Vagina (tissue), 2 donors: ENCODE measurements at regions not wholly inside any gene's neighbourhood (a gene's known extent, or its start where the extent isn't known, plus 50 kb on each side); places are given as distances from the start of the nearest gene placed in this dataset.

Experiments
- DNase-seq, 2 donors: peaks; one replicate each; pipeline ENCODE4 v3.0.0-alpha.2; 2017; ENCODE audit errors: extremely low spot score in 2 of 2
- H3K27ac ChIP-seq: fragments of 200-600 bp; sonication (generic); one replicate; pipeline ENCODE4 v1.5.1; 2019
- H3K27me3 ChIP-seq: fragments of 200-600 bp; sonication (generic); one replicate; pipeline ENCODE4 v1.5.1; 2019
- H3K36me3 ChIP-seq, 2 donors: fragments of 200-600 bp; sonication (generic); one replicate each; pipeline ENCODE4 v1.5.1; 2017 to 2019
- H3K4me1 ChIP-seq: fragments of 200-600 bp; sonication (generic); one replicate; pipeline ENCODE4 v1.5.1; 2019
- H3K4me3 ChIP-seq, 2 donors: fragments of 200-600 bp; sonication (generic); 1 replicate in 1 of 2; 2 replicates in 1 of 2; pipeline ENCODE4 v1.5.1; 2016 to 2019
- H3K9me3 ChIP-seq: fragments of 200-600 bp; sonication (generic); one replicate; pipeline ENCODE4 v1.5.1; 2019
- POLR2A ChIP-seq, 2 donors: fragments of 450-650 bp; IDR thresholded peaks; one replicate each; pipeline ENCODE4 v1.6.1; 2017; ENCODE audit warnings: antibody characterized with exemption in 2 of 2, mild to moderate bottlenecking in 2 of 2, moderate library complexity in 2 of 2
- POLR2AphosphoS5 ChIP-seq, 2 donors: sonication (generic); formaldehyde crosslinking; IDR thresholded peaks; one replicate each; pipeline ENCODE4 v1.9.0; 2017; ENCODE audit warnings: antibody characterized with exemption in 2 of 2, mild to moderate bottlenecking in 2 of 2, low read depth in 1 of 2; ENCODE audit not compliant: insufficient read depth in 1 of 2
- intact Hi-C: fragments of 100-400 bp; cut with DNase I; formaldehyde crosslinking; loops from one replicate; pipeline ENCODE4 v1.15.1; 2023
- TF ChIP-seq, protein P1 (sequence below), 3 experiments: fragments of 450-650 bp in 2 of 3; fragments of 200-600 bp in 1 of 3; sonication (generic) in 1 of 3; IDR thresholded peaks; one replicate each; pipeline ENCODE4 v1.5.1; 2017 to 2019; ENCODE audit warnings: antibody characterized with exemption in 3 of 3, mild to moderate bottlenecking in 2 of 3, moderate library complexity in 2 of 3

DNA sequence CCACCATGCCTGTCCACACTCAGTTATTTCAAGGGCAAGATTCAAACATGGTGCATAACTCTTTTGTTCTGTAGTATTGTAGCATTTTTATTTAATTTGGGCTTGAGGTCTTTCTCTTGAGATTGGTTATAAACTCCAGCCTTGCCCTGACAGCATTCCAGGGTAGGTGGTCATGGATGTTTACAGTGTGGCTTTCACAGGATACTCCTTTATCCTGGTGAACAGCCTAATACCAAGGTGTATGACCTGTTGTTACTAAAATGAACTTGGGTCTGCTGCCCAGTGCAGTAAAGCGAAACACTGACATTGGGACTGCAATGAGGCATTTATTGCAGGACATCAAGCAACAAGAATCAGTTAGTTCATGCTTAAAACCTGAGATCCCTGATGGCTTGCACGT is 434.8 kb downstream of the ANKRD50 start:
- Histone ChIP-seq H3K4me3 (no peak overlapping the region), H3K9me3 (no peaks in the 10 kb centered on the region), H3K4me1 (no peaks in the 10 kb centered on the region), H3K27ac (no peak overlapping the region), H3K27me3 (no peaks in the 10 kb centered on the region), H3K36me3 (no peaks in the 10 kb centered on the region)
- intact Hi-C loops: no loop called here
- no peak for DNase-seq
- no peak for TF ChIP-seq POLR2A (IDR thresholded peaks at IDR 0.05)
- no peak for TF ChIP-seq POLR2AphosphoS5 (IDR thresholded peaks at IDR 0.05; ENCODE audit: insufficient read depth in 1 of 2, low read depth in 1 of 2)
- TF ChIP-seq, protein P1, sequence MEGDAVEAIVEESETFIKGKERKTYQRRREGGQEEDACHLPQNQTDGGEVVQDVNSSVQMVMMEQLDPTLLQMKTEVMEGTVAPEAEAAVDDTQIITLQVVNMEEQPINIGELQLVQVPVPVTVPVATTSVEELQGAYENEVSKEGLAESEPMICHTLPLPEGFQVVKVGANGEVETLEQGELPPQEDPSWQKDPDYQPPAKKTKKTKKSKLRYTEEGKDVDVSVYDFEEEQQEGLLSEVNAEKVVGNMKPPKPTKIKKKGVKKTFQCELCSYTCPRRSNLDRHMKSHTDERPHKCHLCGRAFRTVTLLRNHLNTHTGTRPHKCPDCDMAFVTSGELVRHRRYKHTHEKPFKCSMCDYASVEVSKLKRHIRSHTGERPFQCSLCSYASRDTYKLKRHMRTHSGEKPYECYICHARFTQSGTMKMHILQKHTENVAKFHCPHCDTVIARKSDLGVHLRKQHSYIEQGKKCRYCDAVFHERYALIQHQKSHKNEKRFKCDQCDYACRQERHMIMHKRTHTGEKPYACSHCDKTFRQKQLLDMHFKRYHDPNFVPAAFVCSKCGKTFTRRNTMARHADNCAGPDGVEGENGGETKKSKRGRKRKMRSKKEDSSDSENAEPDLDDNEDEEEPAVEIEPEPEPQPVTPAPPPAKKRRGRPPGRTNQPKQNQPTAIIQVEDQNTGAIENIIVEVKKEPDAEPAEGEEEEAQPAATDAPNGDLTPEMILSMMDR (IDR thresholded peaks at IDR 0.05): no peak

DNA sequence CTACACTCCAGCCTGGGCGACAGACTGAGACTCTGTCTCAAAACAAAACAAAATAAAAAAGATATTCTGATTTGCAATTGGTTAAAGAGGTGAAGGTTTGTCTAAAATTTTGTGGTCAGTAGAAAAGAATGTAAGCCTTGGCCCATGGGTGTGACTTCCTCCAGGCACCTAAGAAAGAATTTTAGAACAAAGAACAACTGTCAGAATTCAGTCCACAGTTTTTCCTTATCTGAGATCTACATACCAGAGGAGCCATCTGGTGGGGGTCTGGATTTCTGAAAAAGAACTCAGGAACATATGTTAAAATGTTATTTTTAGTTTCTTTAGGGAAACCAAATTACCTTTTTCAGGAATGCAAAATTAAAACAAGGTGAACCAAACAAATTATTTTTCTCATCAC is 434.1 kb downstream of the ANKRD50 start:
- Histone ChIP-seq H3K27me3 (no peaks in the 10 kb centered on the region), H3K36me3 (no peaks in the 10 kb centered on the region), H3K4me1 (no peaks in the 10 kb centered on the region), H3K9me3 (no peaks in the 10 kb centered on the region), H3K4me3 (no peak overlapping the region), H3K27ac (no peak overlapping the region)
- intact Hi-C loops: no loop called here
- TF ChIP-seq POLR2AphosphoS5 (IDR thresholded peaks at IDR 0.05; ENCODE audit: insufficient read depth in 1 of 2, low read depth in 1 of 2) (no peak), POLR2A (IDR thresholded peaks at IDR 0.05) (no peak)
- TF ChIP-seq, protein P1 (IDR thresholded peaks at IDR 0.05): no peak
- no peak for DNase-seq

DNA sequence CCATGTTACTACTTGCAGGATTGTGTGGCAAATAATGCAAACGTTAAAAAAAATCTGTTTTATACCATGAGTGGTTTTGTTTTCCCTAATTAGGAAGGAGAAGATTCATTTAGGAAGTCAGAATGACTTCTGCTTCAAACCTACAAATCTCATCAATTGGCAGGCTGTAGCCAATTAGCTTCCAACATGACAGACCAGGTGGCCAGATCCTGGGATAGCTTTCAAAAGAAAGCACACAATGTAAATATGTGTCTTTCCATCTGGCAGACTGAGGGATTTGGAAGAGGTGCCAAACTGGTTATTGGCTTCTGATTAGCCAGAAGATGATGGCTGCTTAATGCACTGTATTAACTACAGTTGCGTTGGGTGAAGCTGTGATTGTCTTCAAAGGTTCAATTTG is 432.8 kb downstream of the ANKRD50 start:
- H3K27me3 ChIP-seq: no peaks in the 10 kb centered on the region
- no peaks in the 10 kb centered on the region for H3K4me1 ChIP-seq
- H3K9me3 ChIP-seq: no peaks in the 10 kb centered on the region
- H3K4me3 ChIP-seq: no peak overlapping the region
- TF ChIP-seq, protein P1 (IDR thresholded peaks at IDR 0.05): no peak
- TF ChIP-seq POLR2AphosphoS5 (IDR thresholded peaks at IDR 0.05; ENCODE audit: insufficient read depth in 1 of 2, low read depth in 1 of 2) (no peak), POLR2A (IDR thresholded peaks at IDR 0.05) (no peak)
- H3K27ac ChIP-seq: no peak overlapping the region
- H3K36me3 ChIP-seq: no peaks in the 10 kb centered on the region
- intact Hi-C loops: no loop called here
- no peak for DNase-seq

DNA sequence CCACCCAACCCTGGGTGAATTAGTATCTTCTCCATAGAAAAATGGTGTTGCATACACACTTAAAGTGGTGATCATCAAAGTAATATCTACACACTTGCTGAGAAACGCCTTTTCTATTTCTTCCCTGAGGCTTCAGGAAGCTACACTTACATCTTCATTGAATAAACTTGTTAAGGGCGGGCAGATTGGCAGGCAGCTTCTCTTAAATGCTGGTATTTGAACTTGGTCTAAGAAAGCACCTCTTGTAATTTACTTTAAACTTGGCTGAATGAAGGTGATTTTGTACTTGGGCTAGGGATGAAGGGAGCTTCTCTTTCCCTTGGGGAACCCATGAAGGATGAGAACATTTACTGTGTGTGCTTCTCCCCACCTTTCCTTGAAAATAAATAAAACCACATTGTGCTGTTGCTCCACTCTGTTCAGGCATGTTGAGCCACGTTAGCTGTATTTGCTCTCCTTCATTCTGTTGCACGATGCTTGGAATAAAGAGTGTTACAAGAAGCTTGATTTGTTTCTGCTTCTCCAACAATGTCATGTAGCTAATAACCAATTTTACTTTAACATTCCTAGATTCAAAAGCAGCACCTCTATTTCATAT is 430.1 kb downstream of the ANKRD50 start:
- Histone ChIP-seq H3K36me3 (no peaks in the 10 kb centered on the region), H3K4me1 (no peaks in the 10 kb centered on the region), H3K27me3 (no peaks in the 10 kb centered on the region), H3K27ac (no peak overlapping the region), H3K4me3 (no peak overlapping the region), H3K9me3 (no peaks in the 10 kb centered on the region)
- TF ChIP-seq POLR2A (IDR thresholded peaks at IDR 0.05) (no peak), POLR2AphosphoS5 (IDR thresholded peaks at IDR 0.05; ENCODE audit: insufficient read depth in 1 of 2, low read depth in 1 of 2) (peak in 1 of 2 donors; percentile 28)
- TF ChIP-seq, protein P1 (IDR thresholded peaks at IDR 0.05): no peak
- no peak for DNase-seq
- intact Hi-C loops: no loop called here

DNA sequence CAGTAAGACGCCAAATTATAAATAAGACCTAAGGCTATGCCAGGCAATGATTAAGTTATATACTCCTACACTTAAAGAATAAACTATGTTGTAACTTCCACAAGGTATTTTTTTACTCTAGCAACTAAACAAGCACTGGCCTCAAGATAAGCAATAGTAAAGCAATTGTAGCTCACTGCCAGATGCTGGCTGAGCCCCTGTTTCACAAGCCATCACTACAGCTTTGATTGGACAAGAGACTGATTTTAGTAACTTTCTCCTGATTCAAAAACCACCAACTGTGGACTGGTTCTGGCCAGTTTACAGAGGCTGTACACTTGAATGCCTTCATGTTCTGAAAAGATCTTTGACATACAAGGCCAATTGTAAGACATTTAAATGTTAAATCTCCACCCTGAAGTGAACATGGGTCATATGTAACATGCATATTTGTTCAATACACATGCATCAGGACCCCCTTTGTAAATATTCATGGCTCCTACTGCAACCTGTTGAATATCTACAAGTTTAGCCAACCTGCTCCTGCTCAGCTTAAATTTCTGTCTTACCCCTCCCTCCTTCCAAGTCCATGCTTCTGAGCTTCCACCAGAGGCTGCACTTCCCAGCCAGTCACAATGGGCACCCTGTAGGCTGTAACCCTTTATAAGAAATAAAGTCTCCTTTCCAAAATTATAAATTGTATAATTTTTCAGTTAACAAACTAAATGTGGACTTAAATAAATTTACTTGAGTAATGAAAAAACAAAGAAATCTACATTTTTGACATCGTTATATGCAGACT is 423.6 kb downstream of the ANKRD50 start:
- TF ChIP-seq POLR2AphosphoS5 (IDR thresholded peaks at IDR 0.05; ENCODE audit: insufficient read depth in 1 of 2, low read depth in 1 of 2) (no peak), POLR2A (IDR thresholded peaks at IDR 0.05) (no peak)
- TF ChIP-seq, protein P1 (IDR thresholded peaks at IDR 0.05): no peak
- DNase-seq: no peak
- Histone ChIP-seq H3K4me1 (no peaks in the 10 kb centered on the region), H3K4me3 (no peak overlapping the region), H3K27ac (no peak overlapping the region), H3K36me3 (no peaks in the 10 kb centered on the region), H3K27me3 (no peaks in the 10 kb centered on the region), H3K9me3 (no peaks in the 10 kb centered on the region)
- intact Hi-C loops: no loop called here
